AG10803 (cell line): ENCODE measurements at regions not wholly inside any gene's neighbourhood (a gene's known extent, or its start where the extent isn't known, plus 50 kb on each side); places are given as distances from the start of the nearest gene placed in this dataset.

Experiments used
- DNase-seq: peaks from one replicate; pipeline ENCODE4 v3.0.0; 2010; ENCODE audit warnings: low read depth
- H3K4me3 ChIP-seq: 2 replicates; pipeline ENCODE4 v1.5.1; 2011; ENCODE audit warnings: mild to moderate bottlenecking, low read length, control low read depth
- CTCF ChIP-seq: conservative IDR thresholded peaks from 2 replicates; pipeline ENCODE4 v1.5.1; 2011; ENCODE audit warnings: mild to moderate bottlenecking, low read length, control low read depth, inconsistent platforms

- no peak for TF ChIP-seq CTCF
- no peak for DNase-seq
- H3K4me3 ChIP-seq = no peak overlapping the region
Observed at GRCh38 chr9:89843074-89843473, 238.3 kb downstream of the GADD45G start.

GRCh38 chr9:89843591-89843990, 238.8 kb downstream of the GADD45G start:
- no peak for TF ChIP-seq CTCF
- no peak for DNase-seq
- H3K4me3 ChIP-seq = no peak overlapping the region

- no peak for TF ChIP-seq CTCF
- H3K4me3 ChIP-seq = no peak overlapping the region
- no peak for DNase-seq
Observed at GRCh38 chr9:89844075-89844474, 239.3 kb downstream of the GADD45G start.

GRCh38 chr9:89844535-89844934, 239.7 kb downstream of the GADD45G start:
- no peak for TF ChIP-seq CTCF
- no peak for DNase-seq
- H3K4me3 ChIP-seq = no peak overlapping the region

- H3K4me3 ChIP-seq = no peak overlapping the region
- no peak for TF ChIP-seq CTCF
- DNase-seq = no peak
Observed at GRCh38 chr9:89845321-89845720, 240.5 kb downstream of the GADD45G start.

- no peak for DNase-seq
- no peak overlapping the region for H3K4me3 ChIP-seq
- no peak for TF ChIP-seq CTCF
Observed at GRCh38 chr9:89845862-89846261, 241.1 kb downstream of the GADD45G start.

- no peak overlapping the region for H3K4me3 ChIP-seq
- DNase-seq = no peak
- TF ChIP-seq CTCF = no peak
Observed at GRCh38 chr9:89848060-89849040, 243.5 kb downstream of the GADD45G start.
